GM19324 (cell line): ENCODE measurements at regions not wholly inside any gene's neighbourhood (a gene's known extent, or its start where the extent isn't known, plus 50 kb on each side); places are given as distances from the start of the nearest gene placed in this dataset.

ENCODE experiments used
- ATAC-seq: cut with Tn5 transposase; IDR thresholded peaks from one replicate; pipeline ENCODE4 v1.9.1; 2021; ENCODE audit warnings: mild to moderate bottlenecking, moderate library complexity; ENCODE audit not compliant: unreplicated experiment, low FRiP score

- ATAC-seq = no peak
These were observed 67.3 kb upstream of the PALS2 start for GRCh38 chr7:24505968-24506367.

- no peak for ATAC-seq
These were observed 64.9 kb upstream of the PALS2 start for GRCh38 chr7:24508316-24508715.

GRCh38 chr7:24510759-24511158 lies 62.5 kb upstream of the PALS2 start:
- ATAC-seq = no peak

GRCh38 chr7:24517166-24517565 lies 56.1 kb upstream of the PALS2 start:
- ATAC-seq = no peak

- ATAC-seq = no peak
These were observed 51.2 kb upstream of the PALS2 start for GRCh38 chr7:24521917-24522623.
